ENCODE measurements at regions not wholly inside any gene's neighbourhood (a gene's known extent, or its start where the extent isn't known, plus 50 kb on each side); places are given as distances from the start of the nearest gene placed in this dataset.
A peak's percentile ranks its signal among the peaks of the same experiment; 100 is the strongest.
"Not testable (repeated sequence)": the region's sequence is repeated elsewhere in the genome, so short reads cannot be mapped to it uniquely, and the experiment has no call there.

GRCh38 chr4:105025263-105026017 lies 121.2 kb upstream of the TET2 start:
- FAIRE-seq: no peak
- no peak for DNase-seq (ENCODE audit: low spot score)

- FAIRE-seq: no peak
Observed at GRCh38 chr4:105036991-105037390, 109.7 kb upstream of the TET2 start.

GRCh38 chr4:105042451-105042850 lies 104.2 kb upstream of the TET2 start:
- FAIRE-seq: no peak
- DNase-seq (ENCODE audit: low spot score): no peak

More at GRCh38 chr4:105036991-105037390, 109.7 kb upstream of the TET2 start:
- DNase-seq (ENCODE audit: low spot score): no peak

- DNase-seq (ENCODE audit: low spot score): no peak
- FAIRE-seq: no peak
Observed at GRCh38 chr4:105050896-105051295, 95.8 kb upstream of the TET2 start.

- DNase-seq (ENCODE audit: low spot score) (no peak), FAIRE-seq (no peak)
Observed at GRCh38 chr4:105057370-105058105, 89.1 kb upstream of the TET2 start.

GRCh38 chr4:105058177-105058812 lies 88.4 kb upstream of the TET2 start:
- FAIRE-seq: peak; percentile 55

GRCh38 chr4:105059337-105059736 lies 87.3 kb upstream of the TET2 start:
- FAIRE-seq (no peak), DNase-seq (ENCODE audit: low spot score) (no peak)

More at GRCh38 chr4:105058177-105058812, 88.4 kb upstream of the TET2 start:
- peak; percentile 58 for DNase-seq (ENCODE audit: low spot score)

GRCh38 chr4:105060628-105061027 lies 86.0 kb upstream of the TET2 start:
- peak; percentile 54 for DNase-seq (ENCODE audit: low spot score)
- FAIRE-seq: no peak

- DNase-seq (ENCODE audit: low spot score) (peak; percentile 75), FAIRE-seq (no peak)
Observed at GRCh38 chr4:105061136-105061696, 85.5 kb upstream of the TET2 start.

- DNase-seq (ENCODE audit: low spot score) (no peak), FAIRE-seq (peak; percentile 42)
Observed at GRCh38 chr4:105061731-105062130, 84.9 kb upstream of the TET2 start.

GRCh38 chr4:105066401-105066800 lies 80.3 kb upstream of the TET2 start:
- FAIRE-seq: no peak
- DNase-seq (ENCODE audit: low spot score): no peak

- FAIRE-seq: no peak
Observed at GRCh38 chr4:105067431-105067830, 79.2 kb upstream of the TET2 start.

GRCh38 chr4:105067946-105068345 lies 78.7 kb upstream of the TET2 start:
- no peak for FAIRE-seq
- DNase-seq (ENCODE audit: low spot score): no peak

More at GRCh38 chr4:105067431-105067830, 79.2 kb upstream of the TET2 start:
- DNase-seq (ENCODE audit: low spot score): no peak

- DNase-seq (ENCODE audit: low spot score): no peak
Observed at GRCh38 chr4:105068516-105068915, 78.2 kb upstream of the TET2 start.

GRCh38 chr4:105072095-105072494 lies 74.6 kb upstream of the TET2 start:
- not testable (repeated sequence) for FAIRE-seq; DNase-seq (ENCODE audit: low spot score)

More at GRCh38 chr4:105068516-105068915, 78.2 kb upstream of the TET2 start:
- no peak for FAIRE-seq

- no peak for DNase-seq (ENCODE audit: low spot score)
Observed at GRCh38 chr4:105074097-105074496, 72.6 kb upstream of the TET2 start.

GRCh38 chr4:105075045-105075444 lies 71.6 kb upstream of the TET2 start:
- DNase-seq (ENCODE audit: low spot score) (no peak), FAIRE-seq (no peak)

More at GRCh38 chr4:105074097-105074496, 72.6 kb upstream of the TET2 start:
- no peak for FAIRE-seq

GRCh38 chr4:105088110-105088879 lies 58.4 kb upstream of the TET2 start:
- peak; percentile 57 for DNase-seq (ENCODE audit: low spot score)
- FAIRE-seq: no peak

GRCh38 chr4:105092356-105092755 lies 54.3 kb upstream of the TET2 start:
- peak; percentile 39 for DNase-seq (ENCODE audit: low spot score)

GRCh38 chr4:105092768-105093167 lies 53.9 kb upstream of the TET2 start:
- no peak for FAIRE-seq
- DNase-seq (ENCODE audit: low spot score): peak; percentile 6

More at GRCh38 chr4:105092356-105092755, 54.3 kb upstream of the TET2 start:
- no peak for FAIRE-seq

- DNase-seq (ENCODE audit: low spot score): no peak
- no peak for FAIRE-seq
Observed at GRCh38 chr4:105093975-105094374, 52.7 kb upstream of the TET2 start.

Data from urothelium cell line (cell line).